ENCODE measurements at regions not wholly inside any gene's neighbourhood (a gene's known extent, or its start where the extent isn't known, plus 50 kb on each side); places are given as distances from the start of the nearest gene placed in this dataset.
"Not testable (repeated sequence)": the region's sequence is repeated elsewhere in the genome, so short reads cannot be mapped to it uniquely, and the experiment has no call there.

DNA sequence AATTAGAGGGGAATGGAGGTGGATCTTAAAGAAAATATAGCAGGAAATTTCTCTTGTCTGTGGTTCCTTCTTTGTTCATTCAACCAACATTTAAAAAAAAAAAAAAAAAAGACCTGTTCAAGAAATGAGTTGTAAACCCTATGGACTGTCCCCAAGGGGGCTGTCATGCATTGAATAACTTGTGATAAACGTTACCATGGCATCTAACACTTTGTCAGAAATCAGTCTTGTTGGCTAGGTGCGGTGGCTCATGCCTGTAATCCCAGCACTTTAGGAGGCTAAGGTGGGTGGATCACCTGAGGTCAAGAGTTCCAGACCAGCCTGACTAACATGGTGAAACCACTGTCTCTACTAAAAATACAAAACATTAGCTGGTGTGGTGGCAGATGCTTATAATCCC lies 381.7 kb downstream of the BCKDHB start (continued):
- TF ChIP-seq, protein P1, sequence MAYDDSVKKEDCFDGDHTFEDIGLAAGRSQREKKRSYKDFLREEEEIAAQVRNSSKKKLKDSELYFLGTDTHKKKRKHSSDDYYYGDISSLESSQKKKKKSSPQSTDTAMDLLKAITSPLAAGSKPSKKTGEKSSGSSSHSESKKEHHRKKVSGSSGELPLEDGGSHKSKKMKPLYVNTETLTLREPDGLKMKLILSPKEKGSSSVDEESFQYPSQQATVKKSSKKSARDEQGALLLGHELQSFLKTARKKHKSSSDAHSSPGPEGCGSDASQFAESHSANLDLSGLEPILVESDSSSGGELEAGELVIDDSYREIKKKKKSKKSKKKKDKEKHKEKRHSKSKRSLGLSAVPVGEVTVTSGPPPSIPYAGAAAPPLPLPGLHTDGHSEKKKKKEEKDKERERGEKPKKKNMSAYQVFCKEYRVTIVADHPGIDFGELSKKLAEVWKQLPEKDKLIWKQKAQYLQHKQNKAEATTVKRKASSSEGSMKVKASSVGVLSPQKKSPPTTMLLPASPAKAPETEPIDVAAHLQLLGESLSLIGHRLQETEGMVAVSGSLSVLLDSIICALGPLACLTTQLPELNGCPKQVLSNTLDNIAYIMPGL (CRISPR knock-in tag; IDR thresholded peaks at IDR 0.05), result no peak
- TF ChIP-seq JAZF1 (CRISPR knock-in tag; IDR thresholded peaks at IDR 0.05) (no peak), ZNF263 (CRISPR knock-in tag; IDR thresholded peaks at IDR 0.05; ENCODE audit: low read depth) (no peak), TEAD4 (CRISPR knock-in tag; IDR thresholded peaks at IDR 0.05) (no peak)
- TF ChIP-seq, protein P2, sequence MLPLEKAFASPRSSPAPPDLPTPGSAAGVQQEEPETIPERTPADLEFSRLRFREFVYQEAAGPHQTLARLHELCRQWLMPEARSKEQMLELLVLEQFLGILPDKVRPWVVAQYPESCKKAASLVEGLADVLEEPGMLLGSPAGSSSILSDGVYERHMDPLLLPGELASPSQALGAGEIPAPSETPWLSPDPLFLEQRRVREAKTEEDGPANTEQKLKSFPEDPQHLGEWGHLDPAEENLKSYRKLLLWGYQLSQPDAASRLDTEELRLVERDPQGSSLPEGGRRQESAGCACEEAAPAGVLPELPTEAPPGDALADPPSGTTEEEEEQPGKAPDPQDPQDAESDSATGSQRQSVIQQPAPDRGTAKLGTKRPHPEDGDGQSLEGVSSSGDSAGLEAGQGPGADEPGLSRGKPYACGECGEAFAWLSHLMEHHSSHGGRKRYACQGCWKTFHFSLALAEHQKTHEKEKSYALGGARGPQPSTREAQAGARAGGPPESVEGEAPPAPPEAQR (CRISPR knock-in tag; IDR thresholded peaks at IDR 0.05), result no peak

GRCh38 chr6:80485494-80485893 lies 379.0 kb downstream of the BCKDHB start:
- CTCF ChIA-PET, result interaction anchor here (0.6 kb wide), 1 partner anchor 151 kb away, joined by 4 read pairs; no protein-coding TSS in a partner anchor

DNA sequence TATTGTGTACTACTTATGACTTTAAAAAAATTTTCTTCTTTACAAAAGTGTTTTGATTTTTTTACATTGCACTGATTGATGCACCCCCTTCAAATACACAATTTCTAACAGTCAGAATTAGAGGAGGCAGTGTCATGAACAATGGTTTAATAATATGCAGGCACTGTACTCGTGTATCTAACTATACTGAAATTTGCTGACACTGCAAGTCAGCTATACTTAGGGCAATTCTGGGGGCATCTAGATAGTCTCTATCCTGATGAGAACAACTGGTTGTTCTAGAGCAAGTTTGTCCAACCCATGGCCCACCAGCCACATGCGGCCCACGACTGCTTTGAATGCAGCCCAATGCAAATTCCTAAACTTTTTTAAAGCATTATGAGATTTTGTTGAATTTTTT lies 375.6 kb downstream of the BCKDHB start:
- H3K36me3 Mint-ChIP-seq, result no peaks in the 10 kb centered on the region
- POLR2A ChIA-PET, result no interaction called here
- no peak overlapping the region for H3K27ac Mint-ChIP-seq
- no peaks in the 10 kb centered on the region for H3K9me3 Mint-ChIP-seq
- DNase-seq (ENCODE audit: low spot score) (no peak), ATAC-seq (no peak)
- TF ChIP-seq ZNF219 (CRISPR knock-in tag; IDR thresholded peaks at IDR 0.05; ENCODE audit: borderline replicate concordance), result no peak
- no peak for TF ChIP-seq USF1 (CRISPR knock-in tag; IDR thresholded peaks at IDR 0.05)
- TF ChIP-seq, protein P2 (CRISPR knock-in tag; IDR thresholded peaks at IDR 0.05), result no peak
- no peak for TF ChIP-seq ZNF232 (CRISPR knock-in tag; IDR thresholded peaks at IDR 0.05)
- TF ChIP-seq, protein P3, sequence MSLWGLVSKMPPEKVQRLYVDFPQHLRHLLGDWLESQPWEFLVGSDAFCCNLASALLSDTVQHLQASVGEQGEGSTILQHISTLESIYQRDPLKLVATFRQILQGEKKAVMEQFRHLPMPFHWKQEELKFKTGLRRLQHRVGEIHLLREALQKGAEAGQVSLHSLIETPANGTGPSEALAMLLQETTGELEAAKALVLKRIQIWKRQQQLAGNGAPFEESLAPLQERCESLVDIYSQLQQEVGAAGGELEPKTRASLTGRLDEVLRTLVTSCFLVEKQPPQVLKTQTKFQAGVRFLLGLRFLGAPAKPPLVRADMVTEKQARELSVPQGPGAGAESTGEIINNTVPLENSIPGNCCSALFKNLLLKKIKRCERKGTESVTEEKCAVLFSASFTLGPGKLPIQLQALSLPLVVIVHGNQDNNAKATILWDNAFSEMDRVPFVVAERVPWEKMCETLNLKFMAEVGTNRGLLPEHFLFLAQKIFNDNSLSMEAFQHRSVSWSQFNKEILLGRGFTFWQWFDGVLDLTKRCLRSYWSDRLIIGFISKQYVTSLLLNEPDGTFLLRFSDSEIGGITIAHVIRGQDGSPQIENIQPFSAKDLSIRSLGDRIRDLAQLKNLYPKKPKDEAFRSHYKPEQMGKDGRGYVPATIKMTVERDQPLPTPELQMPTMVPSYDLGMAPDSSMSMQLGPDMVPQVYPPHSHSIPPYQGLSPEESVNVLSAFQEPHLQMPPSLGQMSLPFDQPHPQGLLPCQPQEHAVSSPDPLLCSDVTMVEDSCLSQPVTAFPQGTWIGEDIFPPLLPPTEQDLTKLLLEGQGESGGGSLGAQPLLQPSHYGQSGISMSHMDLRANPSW (CRISPR knock-in tag; conservative IDR thresholded peaks at IDR 0.05; ENCODE audit: low read depth), result no peak
- no peaks in the 10 kb centered on the region for H3K27me3 Mint-ChIP-seq (ENCODE audit: low read depth)
- H3K4me1 Mint-ChIP-seq, result peaks cover 33% of the 10 kb centered on the region
- no peak overlapping the region for H3K4me3 Mint-ChIP-seq
- CTCF ChIA-PET, result interaction anchor here (0.7 kb wide), 1 partner anchor 41 kb away, joined by 5 read pairs; no protein-coding TSS in a partner anchor

More at GRCh38 chr6:80485494-80485893, 379.0 kb downstream of the BCKDHB start:
- H3K36me3 Mint-ChIP-seq; DNase-seq (ENCODE audit: low spot score); H3K4me3 Mint-ChIP-seq; H3K9me3 Mint-ChIP-seq; H3K27me3 Mint-ChIP-seq (ENCODE audit: low read depth); ATAC-seq; POLR2A ChIA-PET; H3K27ac Mint-ChIP-seq: not testable (repeated sequence)
- peaks cover 29% of the 10 kb centered on the region for H3K4me1 Mint-ChIP-seq

GRCh38 chr6:80480421-80481157 lies 374.1 kb downstream of the BCKDHB start:
- DNase-seq (ENCODE audit: low spot score) (no peak), ATAC-seq (no peak)
- no peaks in the 10 kb centered on the region for H3K36me3 Mint-ChIP-seq
- no peak overlapping the region for H3K4me3 Mint-ChIP-seq
- 0 out of 2 replicates have a peak overlapping the region, but pooled peaks have one; percentile 4 for H3K27ac Mint-ChIP-seq
- H3K9me3 Mint-ChIP-seq, result no peaks in the 10 kb centered on the region
- peaks cover 23% of the 10 kb centered on the region for H3K4me1 Mint-ChIP-seq
- CTCF ChIA-PET, result no interaction called here
- TF ChIP-seq ESRRA (CRISPR knock-in tag; IDR thresholded peaks at IDR 0.05; ENCODE audit: borderline replicate concordance) (no peak), ZNF219 (CRISPR knock-in tag; IDR thresholded peaks at IDR 0.05; ENCODE audit: borderline replicate concordance) (no peak)
- H3K27me3 Mint-ChIP-seq (ENCODE audit: low read depth), result no peaks in the 10 kb centered on the region
- POLR2A ChIA-PET, result no interaction called here

All from WTC11 (cell line).